IMR-90 (cell line): ENCODE measurements at regions not wholly inside any gene's neighbourhood (a gene's known extent, or its start where the extent isn't known, plus 50 kb on each side); places are given as distances from the start of the nearest gene placed in this dataset.

Experiments
- ATAC-seq: fragments of 200-7000 bp; cut with Tn5 transposase; 2 replicates; pipeline ENCODE4 v1.9.1; 2020; ENCODE audit warnings: low read depth, mild to moderate bottlenecking, moderate library complexity
- BruUV-seq: library from RNA; stranded (reverse); fragments of 400-500 nt; replicated peaks from 2 replicates; lab custom pipeline; 2021; lab: Mats Ljungman, UMichigan
- CTCF ChIA-PET: fragments of 300-600 bp; formaldehyde crosslinking; extraction: SDS; loops from one replicate; lab custom pipeline; 2021; ENCODE audit warnings: antibody characterized with exemption; lab: Yijun Ruan, JAX
- POLR2A ChIA-PET: fragments of 300-600 bp; sonication (Branson Sonifier 250); formaldehyde crosslinking; loops from one replicate; lab custom pipeline; 2022; ENCODE audit warnings: antibody characterized with exemption; ENCODE audit not compliant: unreplicated experiment; lab: Charles Lee
- DNase-seq: peaks from one replicate; pipeline ENCODE4 v3.0.0; 2013
- H2AFZ ChIP-seq: replicated peaks from 2 replicates; pipeline ENCODE3; 2013; ENCODE audit warnings: low read length, mild to moderate bottlenecking; ENCODE audit not compliant: poor library complexity
- H2AK5ac ChIP-seq: 2 replicates; pipeline ENCODE4 v1.6.1; 2013; ENCODE audit warnings: low read depth, low read length, inconsistent platforms
- H2AK9ac ChIP-seq: replicated peaks from 2 replicates; pipeline ENCODE3; 2013; ENCODE audit warnings: mild to moderate bottlenecking, low read depth, low read length, moderate library complexity; ENCODE audit not compliant: poor library complexity
- H2BK120ac ChIP-seq: 2 replicates; pipeline ENCODE4 v1.6.1; 2013; ENCODE audit warnings: low read depth, low read length, inconsistent platforms
- H2BK15ac ChIP-seq: 3 replicates; pipeline ENCODE4 v1.6.1; 2013; ENCODE audit warnings: low read depth, low read length, inconsistent platforms
- H2BK20ac ChIP-seq: 2 replicates; pipeline ENCODE4 v1.6.1; 2013; ENCODE audit warnings: low read depth, mild to moderate bottlenecking, inconsistent platforms, low read length, moderate library complexity
- H2BK5ac ChIP-seq: 2 replicates; pipeline ENCODE4 v1.6.1; 2013; ENCODE audit warnings: mild to moderate bottlenecking, low read depth, low read length, inconsistent platforms; ENCODE audit not compliant: poor library complexity, severe bottlenecking
- H3K14ac ChIP-seq: replicated peaks from 2 replicates; pipeline ENCODE4 v1.6.1; 2013; ENCODE audit warnings: low read depth, low read length, inconsistent platforms
- H3K18ac ChIP-seq: 2 replicates; pipeline ENCODE4 v1.6.1; 2013; ENCODE audit warnings: low read depth, low read length, control low read depth
- H3K23ac ChIP-seq: 2 replicates; pipeline ENCODE4 v1.6.1; 2013; ENCODE audit warnings: low read depth, low read length, inconsistent platforms
- H3K27ac ChIP-seq: 2 replicates; pipeline ENCODE4 v1.5.1; 2013; ENCODE audit warnings: mild to moderate bottlenecking, control low read depth, low read length; ENCODE audit not compliant: insufficient read depth
- H3K27me3 ChIP-seq: 2 replicates; pipeline ENCODE4 v1.6.1; 2013; ENCODE audit warnings: low read length; ENCODE audit not compliant: control insufficient read depth, insufficient read depth
- H3K36me3 ChIP-seq: 2 replicates; pipeline ENCODE4 v1.6.1; 2013; ENCODE audit warnings: low read length, mixed read lengths; ENCODE audit not compliant: control insufficient read depth, insufficient read depth
- H3K4ac ChIP-seq: 2 replicates; pipeline ENCODE4 v1.6.1; 2013; ENCODE audit warnings: low read depth, low read length, inconsistent platforms
- H3K4me1 ChIP-seq: 2 replicates; pipeline ENCODE4 v1.6.1; 2013; ENCODE audit warnings: low read length, mixed read lengths; ENCODE audit not compliant: control insufficient read depth, insufficient read depth
- H3K4me2 ChIP-seq: 2 replicates; pipeline ENCODE4 v1.6.1; 2013; ENCODE audit warnings: low read depth, mild to moderate bottlenecking, control low read depth, low read length, moderate library complexity
- H3K4me3 ChIP-seq: 2 replicates; pipeline ENCODE4 v1.5.1; 2013; ENCODE audit warnings: low read depth, mild to moderate bottlenecking, control low read depth, low read length, moderate library complexity; ENCODE audit not compliant: insufficient read depth
- H3K56ac ChIP-seq: 2 replicates; pipeline ENCODE4 v1.6.1; 2013; ENCODE audit warnings: low read length, inconsistent platforms; ENCODE audit not compliant: insufficient read depth; ENCODE audit errors: extremely low read depth
- H3K79me1 ChIP-seq, 2 experiments: 2 replicates each; pipeline ENCODE4 v1.6.1; 2013; ENCODE audit warnings: low read length in 2 of 2, inconsistent platforms in 1 of 2, low read depth in 1 of 2
- H3K9ac ChIP-seq: 2 replicates; pipeline ENCODE4 v1.6.1; 2013; ENCODE audit warnings: low read depth, low read length, control low read depth
- H3K9me1 ChIP-seq: 2 replicates; pipeline ENCODE4 v1.6.1; 2013; ENCODE audit warnings: low read length, inconsistent platforms; ENCODE audit not compliant: insufficient read depth
- H3K9me3 ChIP-seq: 2 replicates; pipeline ENCODE4 v1.6.1; 2013; ENCODE audit warnings: low read length; ENCODE audit not compliant: control insufficient read depth, insufficient read depth
- H4K20me1 ChIP-seq: 2 replicates; pipeline ENCODE4 v1.6.1; 2013; ENCODE audit warnings: low read length, inconsistent platforms; ENCODE audit not compliant: insufficient read depth
- H4K5ac ChIP-seq: 2 replicates; pipeline ENCODE4 v1.6.1; 2013; ENCODE audit warnings: mild to moderate bottlenecking, low read depth, low read length, control low read depth
- H4K8ac ChIP-seq, 2 experiments: 2 replicates each; pipeline ENCODE4 v1.6.1; 2013; ENCODE audit warnings: low read depth in 2 of 2, low read length in 2 of 2, control low read depth in 1 of 2, inconsistent platforms in 1 of 2
- H4K91ac ChIP-seq: 2 replicates; pipeline ENCODE4 v1.6.1; 2013; ENCODE audit warnings: low read depth, low read length, inconsistent platforms; ENCODE audit not compliant: insufficient read depth
- BHLHE40 ChIP-seq: fragments of 150-350 bp; IDR thresholded peaks from 2 replicates; pipeline ENCODE4 v1.6.1; 2016; ENCODE audit warnings: mild to moderate bottlenecking, low read depth, low read length
- CHD1 ChIP-seq: IDR thresholded peaks from 2 replicates; pipeline ENCODE4 v1.6.1; 2012; ENCODE audit warnings: low read depth, low read length, improper control_type of control experiment
- CTCF ChIP-seq: conservative IDR thresholded peaks from 2 replicates; pipeline ENCODE4 v1.5.1; 2012; ENCODE audit warnings: mild to moderate bottlenecking, low read depth, low read length, improper control_type of control experiment
- FOS ChIP-seq: fragments of 150-350 bp; IDR thresholded peaks from 2 replicates; pipeline ENCODE4 v1.6.1; 2016; ENCODE audit warnings: low read depth, low read length
- MAZ ChIP-seq: IDR thresholded peaks from 2 replicates; pipeline ENCODE4 v1.6.1; 2012; ENCODE audit warnings: low read depth, mild to moderate bottlenecking, low read length, improper control_type of control experiment, moderate library complexity, borderline replicate concordance
- MXI1 ChIP-seq: IDR thresholded peaks from 2 replicates; pipeline ENCODE4 v1.6.1; 2012; ENCODE audit warnings: low read depth, mild to moderate bottlenecking, low read length, moderate library complexity, borderline replicate concordance
- POLR2A ChIP-seq: IDR thresholded peaks from 2 replicates; pipeline ENCODE4 v1.6.1; 2012; ENCODE audit warnings: mild to moderate bottlenecking, low read depth, low read length
- RCOR1 ChIP-seq: IDR thresholded peaks from 2 replicates; pipeline ENCODE4 v1.6.1; 2012; ENCODE audit warnings: mild to moderate bottlenecking, low read length, improper control_type of control experiment; ENCODE audit not compliant: insufficient replicate concordance
- SMC3 ChIP-seq: fragments of 150-350 bp; IDR thresholded peaks from 2 replicates; pipeline ENCODE4 v1.6.1; 2016; ENCODE audit warnings: low read depth, mild to moderate bottlenecking, antibody characterized with exemption, low read length, moderate library complexity
- USF2 ChIP-seq: fragments of 150-350 bp; IDR thresholded peaks from 2 replicates; pipeline ENCODE4 v1.6.1; 2017; ENCODE audit warnings: mild to moderate bottlenecking, antibody characterized with exemption, low read length, low read depth
- WGBS, 2 experiments: methylation state at CpG; one replicate each; pipeline versions ENCODE4 v1.1.5 to v1.1.7; 2013; ENCODE audit warnings: missing lambda C conversion rate in 2 of 2; ENCODE audit not compliant: insufficient read length in 1 of 2; ENCODE audit errors: extremely low coverage in 2 of 2; 5-methylcytosine and 5-hydroxymethylcytosine counted together
- dilution Hi-C: fragments of 300-500 bp; cut with HindIII; formaldehyde crosslinking; loops from one replicate; pipeline ENCODE4 v1.14.3; 2018; ENCODE audit warnings: low sequenced_read_pairs; ENCODE audit not compliant: unreplicated experiment
- in situ Hi-C: fragments of 300-500 bp; cut with MboI; formaldehyde crosslinking; loops from 3 replicates; pipeline ENCODE4 v1.14.3; 2019; ENCODE audit warnings: low sequenced_read_pairs, inconsistent platforms, mixed read lengths
- intact Hi-C: fragments of 100-400 bp; cut with micrococcal nuclease; formaldehyde crosslinking; loops from 2 replicates; pipeline ENCODE4 v1.10.0; 2022

- Histone ChIP-seq H3K9me1 (no peaks in the 10 kb centered on the region), H4K8ac (no peak overlapping the region), H2AK9ac (no peak overlapping the region), H4K5ac (no peak overlapping the region), H4K20me1 (no peaks in the 10 kb centered on the region), H2BK15ac (no peak overlapping the region), H3K27ac (no peak overlapping the region), H3K23ac (no peak overlapping the region), H4K91ac (no peak overlapping the region), H2AFZ (no peak overlapping the region), H3K9ac (no peak overlapping the region), H3K27me3 (no peaks in the 10 kb centered on the region), H2BK5ac (no peak overlapping the region), H2BK120ac (no peak overlapping the region), H3K4me1 (no peaks in the 10 kb centered on the region), H3K14ac (no peak overlapping the region), H3K56ac (no peak overlapping the region), H3K4ac (no peak overlapping the region), H3K18ac (no peak overlapping the region), H2AK5ac (no peak overlapping the region), H3K4me2 (no peak overlapping the region), H3K36me3 (no peaks in the 10 kb centered on the region), H2BK20ac (no peak overlapping the region), H3K9me3 (no peaks in the 10 kb centered on the region), H3K4me3 (no peak overlapping the region), H3K79me1 (no peaks in the 10 kb centered on the region)
- dilution Hi-C loops (no loop called here), intact Hi-C loops (no loop called here), in situ Hi-C loops (no loop called here)
- no peak for DNase-seq
- no peak for ATAC-seq
- BruUV-seq, result no TSS peak
- WGBS, 2 experiments, result no CpG with 5 or more reads among the region's 3 CpGs
- ChIA-PET CTCF (no interaction called here), POLR2A (no interaction called here)
- TF ChIP-seq BHLHE40 (no peak), MAZ (no peak), RCOR1 (no peak), FOS (no peak), CHD1 (no peak), USF2 (no peak), MXI1 (no peak), CTCF (no peak), POLR2A (no peak), SMC3 (no peak)
Observed at GRCh38 chrX:125954236-125954635, 211.9 kb downstream of the DCAF12L2 start.
